HepG2 (cell line): ENCODE measurements at regions not wholly inside any gene's neighbourhood (a gene's known extent, or its start where the extent isn't known, plus 50 kb on each side); places are given as distances from the start of the nearest gene placed in this dataset.

ENCODE experiments used
- ATAC-seq: fragments of 200-7000 bp; cut with Tn5 transposase; 3 replicates; pipeline ENCODE4 v1.9.1; 2020; ENCODE audit warnings: mild to moderate bottlenecking, moderate library complexity
- BruUV-seq: library from RNA; stranded (reverse); fragments of 400-500 nt; replicated peaks from 2 replicates; lab custom pipeline; 2021; lab: Mats Ljungman, UMichigan
- CTCF ChIA-PET: fragments of 300-600 bp; formaldehyde crosslinking; extraction: SDS; loops from one replicate; lab custom pipeline; 2021; ENCODE audit warnings: low total read pairs, inconsistent platforms, low intra/inter-chr PET ratio; lab: Yijun Ruan, JAX
- POLR2A ChIA-PET: fragments of 350-600 bp; sonication (Branson Sonifier 250); formaldehyde crosslinking; loops from one replicate; lab custom pipeline; 2020; ENCODE audit warnings: antibody characterized with exemption, inconsistent platforms; lab: Yijun Ruan, JAX
- DNase-seq: peaks from one replicate; pipeline ENCODE4 v3.0.0-alpha.2; 2015; ENCODE audit warnings: low spot score
- FAIRE-seq: peaks from 3 replicates; lab custom pipeline; 2011; peaks lifted over from hg19 to GRCh38; lab: Jason Lieb, UNC
- H2AFZ ChIP-seq: one replicate; pipeline ENCODE4 v1.6.1; 2011; ENCODE audit warnings: low read length, inconsistent platforms
- H3K27ac ChIP-seq: fragments of 300-600 bp; 3 replicates; pipeline ENCODE4 v1.8.0; 2011; ENCODE audit warnings: mixed run types, mild to moderate bottlenecking, mixed read lengths, low read length, inconsistent platforms; ENCODE audit not compliant: insufficient read depth; ENCODE audit errors: extremely low read length
- H3K27me3 ChIP-seq, 2 experiments: fragments of 200-600 bp in 1 of 2; 2 replicates in 1 of 2; 3 replicates in 1 of 2; pipeline versions ENCODE4 v1.6.0 to v1.8.0; 2011; ENCODE audit warnings: low read length in 2 of 2, mild to moderate bottlenecking in 2 of 2, moderate library complexity in 2 of 2, inconsistent platforms in 1 of 2; ENCODE audit not compliant: insufficient read depth in 2 of 2, control insufficient read depth in 1 of 2
- H3K36me3 ChIP-seq, 2 experiments: fragments of 200-600 bp in 1 of 2; replicated peaks in 1 of 2; 2 replicates in 1 of 2; 3 replicates in 1 of 2; pipeline versions ENCODE4 v1.5.1 to v1.8.0; 2011; ENCODE audit warnings: low read length in 2 of 2, inconsistent platforms in 1 of 2; ENCODE audit not compliant: insufficient read depth in 2 of 2, control insufficient read depth in 1 of 2
- H3K4me1 ChIP-seq: 2 replicates; pipeline ENCODE4 v1.5.1; 2012; ENCODE audit warnings: low read length, inconsistent platforms; ENCODE audit not compliant: insufficient read depth
- H3K4me2 ChIP-seq: 2 replicates; pipeline ENCODE4 v1.6.0; 2011; ENCODE audit warnings: low read depth, low read length, inconsistent platforms
- H3K4me3 ChIP-seq, 3 experiments: fragments of 200-600 bp in 1 of 3; sonication (generic), shearing (Covaris generic) in 1 of 3; replicated peaks in 1 of 3; 2 replicates each; pipeline ENCODE4 v1.5.1; 2011 to 2016; ENCODE audit warnings: low read length in 3 of 3, inconsistent platforms in 2 of 3, low read depth in 2 of 3, mild to moderate bottlenecking in 2 of 3, control low read depth in 1 of 3, mixed read lengths in 1 of 3; ENCODE audit not compliant: insufficient read depth in 1 of 3
- H3K79me2 ChIP-seq: one replicate; pipeline ENCODE4 v1.6.1; 2011; ENCODE audit warnings: low read length, inconsistent platforms; ENCODE audit not compliant: insufficient read depth
- H3K9ac ChIP-seq: 2 replicates; pipeline ENCODE4 v1.6.0; 2011; ENCODE audit warnings: mild to moderate bottlenecking, low read depth, low read length, inconsistent platforms; ENCODE audit not compliant: insufficient read depth
- H3K9me3 ChIP-seq: 2 replicates; pipeline ENCODE4 v1.5.1; 2012; ENCODE audit warnings: mild to moderate bottlenecking, low read length
- H4K20me1 ChIP-seq: 2 replicates; pipeline ENCODE4 v1.6.0; 2011; ENCODE audit warnings: inconsistent platforms, mild to moderate bottlenecking, low read length, moderate library complexity; ENCODE audit not compliant: insufficient read depth
- AHDC1 ChIP-seq: sonication (generic); formaldehyde crosslinking; IDR thresholded peaks from 2 replicates; pipeline ENCODE4 v1.5.1; 2020; ENCODE audit warnings: mild to moderate bottlenecking, missing genetic modification reagents, borderline replicate concordance
- CENPT ChIP-seq: sonication (generic); formaldehyde crosslinking; IDR thresholded peaks from 2 replicates; pipeline ENCODE4 v1.8.0; 2022; ENCODE audit warnings: low read depth, mild to moderate bottlenecking, moderate library complexity, missing genetic modification reagents
- E2F2 ChIP-seq: sonication (generic); formaldehyde crosslinking; IDR thresholded peaks from 2 replicates; pipeline ENCODE4 v1.4.0; 2020; ENCODE audit warnings: missing genetic modification reagents, borderline replicate concordance
- HMGA1 ChIP-seq: sonication (generic); formaldehyde crosslinking; conservative IDR thresholded peaks from 2 replicates; pipeline ENCODE4 v1.4.0; 2020; ENCODE audit warnings: missing genetic modification reagents
- HNRNPUL1 ChIP-seq: fragments of 200-400 bp; formaldehyde crosslinking; IDR thresholded peaks from 2 replicates; pipeline ENCODE4 v1.6.1; 2017; ENCODE audit warnings: low read depth, mild to moderate bottlenecking, low read length, moderate library complexity
- HOXA7 ChIP-seq: sonication (generic); formaldehyde crosslinking; IDR thresholded peaks from 2 replicates; pipeline ENCODE4 v1.8.1; 2022; ENCODE audit warnings: mild to moderate bottlenecking, missing genetic modification reagents, moderate library complexity
- MED8 ChIP-seq: sonication (generic); formaldehyde crosslinking; IDR thresholded peaks from 2 replicates; pipeline ENCODE4 v1.8.1; 2023; ENCODE audit warnings: mild to moderate bottlenecking, missing genetic modification reagents; ENCODE audit not compliant: insufficient replicate concordance
- MIXL1 ChIP-seq: IDR thresholded peaks from 2 replicates; pipeline ENCODE4 v1.6.1; 2016
- PHF21A ChIP-seq: sonication (generic); formaldehyde crosslinking; IDR thresholded peaks from 2 replicates; pipeline ENCODE4 v1.5.0; 2020; ENCODE audit warnings: mild to moderate bottlenecking, missing genetic modification reagents
- TOPORS ChIP-seq: sonication (generic); formaldehyde crosslinking; IDR thresholded peaks from 2 replicates; pipeline ENCODE4 v1.8.0; 2023; ENCODE audit warnings: mild to moderate bottlenecking, missing genetic modification reagents
- ZBTB37 ChIP-seq: sonication (generic); formaldehyde crosslinking; IDR thresholded peaks from 2 replicates; pipeline ENCODE4 v1.4.0; 2020; ENCODE audit warnings: mild to moderate bottlenecking, missing genetic modification reagents
- ZNF460 ChIP-seq: sonication (generic); formaldehyde crosslinking; IDR thresholded peaks from 2 replicates; pipeline ENCODE4 v1.5.1; 2020; ENCODE audit warnings: missing genetic modification reagents, mild to moderate bottlenecking, borderline replicate concordance
- ZNF652 ChIP-seq: IDR thresholded peaks from 2 replicates; pipeline ENCODE4 v1.6.1; 2016; ENCODE audit warnings: low read depth, borderline replicate concordance
- ZNF788 ChIP-seq: sonication (generic); formaldehyde crosslinking; IDR thresholded peaks from 2 replicates; pipeline ENCODE4 v1.5.0; 2020; ENCODE audit warnings: mild to moderate bottlenecking, missing genetic modification reagents, borderline replicate concordance
- WGBS: methylation state at CpG from one replicate; pipeline ENCODE4 v1.1.6; 2017; ENCODE audit warnings: low lambda C conversion rate; 5-methylcytosine and 5-hydroxymethylcytosine counted together
- in situ Hi-C: cut with HindIII; loops from 2 replicates; pipeline ENCODE4 v1.10.0; 2017; ENCODE audit warnings: low pct_unique_long_range_greater_than_20kb; ENCODE audit not compliant: extremely low pct_ligation_motif_present
- intact Hi-C: fragments of 100-400 bp; cut with micrococcal nuclease; formaldehyde crosslinking; loops from one replicate; pipeline ENCODE4 v1.10.0; 2022; ENCODE audit not compliant: unreplicated experiment

- no peak for TF ChIP-seq PHF21A (CRISPR knock-in tag)
- no peak for TF ChIP-seq MED8 (CRISPR knock-in tag)
- TF ChIP-seq ZNF652 (CRISPR knock-in tag) = no peak
- TF ChIP-seq CENPT (CRISPR knock-in tag) = no peak
- TF ChIP-seq HNRNPUL1 = no peak
- no peak for TF ChIP-seq E2F2 (CRISPR knock-in tag)
- no peak for TF ChIP-seq MIXL1 (CRISPR knock-in tag)
- TF ChIP-seq, all 625 proteins: peak for 0
These were observed 212.2 kb upstream of the PROK2 start (continued) for GRCh38 chr3:71997066-71997653.

GRCh38 chr3:71994906-71995305 lies 210.0 kb upstream of the PROK2 start:
- 0% methylated on average over 3 of the region's 3 CpGs for WGBS
- H3K4me1 ChIP-seq = no peaks in the 10 kb centered on the region
- POLR2A ChIA-PET = no interaction called here
- no peak overlapping the region for H3K9ac ChIP-seq
- no peaks in the 10 kb centered on the region for H3K9me3 ChIP-seq
- no TSS peak for BruUV-seq
- no peaks in the 10 kb centered on the region for H3K36me3 ChIP-seq
- DNase-seq = no peak
- CTCF ChIA-PET = no interaction called here
- no peaks in the 10 kb centered on the region for H3K27me3 ChIP-seq
- no peak overlapping the region for H2AFZ ChIP-seq
- no peak overlapping the region for H3K4me2 ChIP-seq
- no peak for ATAC-seq
- intact Hi-C loops (no loop called here), in situ Hi-C loops (no loop called here)
- no peak overlapping the region for H3K4me3 ChIP-seq
- H3K27ac ChIP-seq = no peak overlapping the region
- no peaks in the 10 kb centered on the region for H3K79me2 ChIP-seq
- H4K20me1 ChIP-seq = no peaks in the 10 kb centered on the region
- no peak for FAIRE-seq
- TF ChIP-seq ZBTB37 (CRISPR knock-in tag) (no peak), ZNF460 (CRISPR knock-in tag) (no peak), AHDC1 (no peak), HMGA1 (CRISPR knock-in tag) (no peak), HOXA7 (CRISPR knock-in tag) (no peak), TOPORS (CRISPR knock-in tag) (no peak), ZNF788 (CRISPR knock-in tag) (no peak)
